C4-2B (cell line): ENCODE measurements at regions not wholly inside any gene's neighbourhood (a gene's known extent, or its start where the extent isn't known, plus 50 kb on each side); places are given as distances from the start of the nearest gene placed in this dataset.

ENCODE experiments used
- CTCF ChIP-seq: fragments of 450-650 bp; conservative IDR thresholded peaks from 2 replicates; pipeline ENCODE4 v1.5.1; 2017; ENCODE audit warnings: mild to moderate bottlenecking
- ZFX ChIP-seq: fragments of 450-650 bp; IDR thresholded peaks from 2 replicates; pipeline ENCODE4 v1.6.1; 2017

- TF ChIP-seq CTCF (no peak), ZFX (no peak)
Observed at GRCh38 chr2:557635-558301, 119.4 kb downstream of the TMEM18 start.
